GM21360 (cell line): ENCODE measurements at regions not wholly inside any gene's neighbourhood (a gene's known extent, or its start where the extent isn't known, plus 50 kb on each side); places are given as distances from the start of the nearest gene placed in this dataset.
A peak's percentile ranks its signal among the peaks of the same experiment; 100 is the strongest.

Experiments used
- ATAC-seq: cut with Tn5 transposase; IDR thresholded peaks from one replicate; pipeline ENCODE4 v1.9.1; 2021; ENCODE audit warnings: mild to moderate bottlenecking, moderate library complexity; ENCODE audit not compliant: unreplicated experiment

GRCh38 chr21:35360870-35361570 is 311.9 kb upstream of the RUNX1 start:
- no peak for ATAC-seq

GRCh38 chr21:35359076-35359475 is 310.0 kb upstream of the RUNX1 start:
- ATAC-seq: no peak

- ATAC-seq: no peak
Observed at GRCh38 chr21:35358008-35358407, 308.9 kb upstream of the RUNX1 start.

GRCh38 chr21:35357041-35357780 is 308.1 kb upstream of the RUNX1 start:
- no peak for ATAC-seq

GRCh38 chr21:35354078-35354477 is 305.0 kb upstream of the RUNX1 start:
- no peak for ATAC-seq

GRCh38 chr21:35352793-35353192 is 303.7 kb upstream of the RUNX1 start:
- no peak for ATAC-seq

- no peak for ATAC-seq
Observed at GRCh38 chr21:35352066-35352770, 303.1 kb upstream of the RUNX1 start.

- no peak for ATAC-seq
Observed at GRCh38 chr21:35351434-35351833, 302.3 kb upstream of the RUNX1 start.

- no peak for ATAC-seq
Observed at GRCh38 chr21:35350965-35351364, 301.9 kb upstream of the RUNX1 start.

GRCh38 chr21:35349376-35350080 is 300.4 kb upstream of the RUNX1 start:
- no peak for ATAC-seq

- no peak for ATAC-seq
Observed at GRCh38 chr21:35348686-35349085, 299.6 kb upstream of the RUNX1 start.

GRCh38 chr21:35346697-35347096 is 297.6 kb upstream of the RUNX1 start:
- ATAC-seq: no peak

- ATAC-seq: no peak
Observed at GRCh38 chr21:35345954-35346353, 296.9 kb upstream of the RUNX1 start.

GRCh38 chr21:35344582-35344981 is 295.5 kb upstream of the RUNX1 start:
- no peak for ATAC-seq

- ATAC-seq: no peak
Observed at GRCh38 chr21:35343046-35343819, 294.1 kb upstream of the RUNX1 start.

- ATAC-seq: peak; percentile 84
Observed at GRCh38 chr21:35342440-35342839, 293.3 kb upstream of the RUNX1 start.

GRCh38 chr21:35340273-35340672 is 291.2 kb upstream of the RUNX1 start:
- ATAC-seq: no peak

- ATAC-seq: no peak
Observed at GRCh38 chr21:35338881-35339632, 290.0 kb upstream of the RUNX1 start.

- no peak for ATAC-seq
Observed at GRCh38 chr21:35338281-35338680, 289.2 kb upstream of the RUNX1 start.

GRCh38 chr21:35337573-35337972 is 288.5 kb upstream of the RUNX1 start:
- ATAC-seq: no peak
